Uterus (tissue), 2 donors: ENCODE measurements at regions not wholly inside any gene's neighbourhood (a gene's known extent, or its start where the extent isn't known, plus 50 kb on each side); places are given as distances from the start of the nearest gene placed in this dataset.

Experiments used
- CTCF ChIP-seq, 4 experiments: fragments of 200-600 bp in 2 of 4; fragments of 450-650 bp in 2 of 4; sonication (generic) in 2 of 4; IDR thresholded peaks; one replicate each; pipeline ENCODE4 v1.5.1; 2016 to 2019; ENCODE audit warnings: antibody characterized with exemption in 4 of 4, mild to moderate bottlenecking in 2 of 4, moderate library complexity in 1 of 4
- POLR2A ChIP-seq, 2 donors: fragments of 450-650 bp; IDR thresholded peaks; one replicate each; pipeline ENCODE4 v1.6.1; 2016; ENCODE audit warnings: antibody characterized with exemption in 2 of 2, mild to moderate bottlenecking in 1 of 2, moderate library complexity in 1 of 2

GRCh38 chr18:4543711-4544110 lies 88.6 kb upstream of the DLGAP1 start:
- TF ChIP-seq POLR2A (IDR thresholded peaks at IDR 0.05) (no peak), CTCF (IDR thresholded peaks at IDR 0.05) (no peak)
